H9 (cell line): ENCODE measurements at regions not wholly inside any gene's neighbourhood (a gene's known extent, or its start where the extent isn't known, plus 50 kb on each side); places are given as distances from the start of the nearest gene placed in this dataset.

ENCODE experiments used
- DNase-seq: peaks from one replicate; pipeline ENCODE4 v3.0.0-alpha.2; 2017
- H2AFZ ChIP-seq: one replicate; pipeline ENCODE4 v1.6.1; 2013; ENCODE audit warnings: mild to moderate bottlenecking, low read length, control low read depth, moderate library complexity
- H2AK5ac ChIP-seq: 2 replicates; pipeline ENCODE4 v1.6.1; 2013; ENCODE audit warnings: low read length, control low read depth, mixed read lengths; ENCODE audit not compliant: insufficient read length
- H2BK120ac ChIP-seq: one replicate; pipeline ENCODE4 v1.6.1; 2013; ENCODE audit warnings: low read depth, mild to moderate bottlenecking, low read length, control low read depth, inconsistent platforms; ENCODE audit not compliant: poor library complexity, severe bottlenecking
- H2BK12ac ChIP-seq: 2 replicates; pipeline ENCODE4 v1.6.1; 2013; ENCODE audit warnings: low read length, control low read depth, mixed read lengths, low read depth; ENCODE audit not compliant: insufficient read length
- H2BK15ac ChIP-seq: 2 replicates; pipeline ENCODE4 v1.6.1; 2013; ENCODE audit warnings: low read depth, low read length, control low read depth
- H2BK20ac ChIP-seq: one replicate; pipeline ENCODE4 v1.6.1; 2013; ENCODE audit warnings: low read depth, mild to moderate bottlenecking, low read length, control low read depth, inconsistent platforms; ENCODE audit not compliant: poor library complexity, severe bottlenecking
- H2BK5ac ChIP-seq: 2 replicates; pipeline ENCODE4 v1.6.1; 2013; ENCODE audit warnings: low read length, control low read depth, mixed read lengths; ENCODE audit not compliant: insufficient read length
- H3K14ac ChIP-seq: 2 replicates; pipeline ENCODE4 v1.6.1; 2013; ENCODE audit warnings: low read length, control low read depth; ENCODE audit not compliant: insufficient read depth
- H3K18ac ChIP-seq: 2 replicates; pipeline ENCODE4 v1.6.1; 2013; ENCODE audit warnings: low read depth, mild to moderate bottlenecking, mixed read lengths, low read length, control low read depth; ENCODE audit not compliant: insufficient read length
- H3K23ac ChIP-seq: 2 replicates; pipeline ENCODE4 v1.6.1; 2013; ENCODE audit warnings: low read length, control low read depth, mixed read lengths, low read depth; ENCODE audit not compliant: insufficient read length
- H3K23me2 ChIP-seq: 2 replicates; pipeline ENCODE4 v1.6.1; 2013; ENCODE audit warnings: low read depth, mild to moderate bottlenecking, mixed read lengths, low read length, control low read depth; ENCODE audit not compliant: insufficient read length, poor library complexity, severe bottlenecking
- H3K27ac ChIP-seq: 2 replicates; pipeline ENCODE4 v1.5.1; 2013; ENCODE audit warnings: low read length, control low read depth, mixed read lengths, low read depth; ENCODE audit not compliant: insufficient read length
- H3K27me3 ChIP-seq: 2 replicates; pipeline ENCODE4 v1.6.1; 2013; ENCODE audit warnings: low read length, control low read depth, inconsistent platforms; ENCODE audit not compliant: insufficient read depth
- H3K4ac ChIP-seq: 2 replicates; pipeline ENCODE4 v1.6.1; 2013; ENCODE audit warnings: low read depth, mild to moderate bottlenecking, control low read depth, inconsistent platforms, low read length, moderate library complexity
- H3K4me1 ChIP-seq: 2 replicates; pipeline ENCODE4 v1.6.1; 2013; ENCODE audit warnings: low read length, control low read depth, inconsistent platforms; ENCODE audit not compliant: insufficient read depth
- H3K4me2 ChIP-seq: 2 replicates; pipeline ENCODE4 v1.6.1; 2013; ENCODE audit warnings: low read length, control low read depth, mixed read lengths; ENCODE audit not compliant: insufficient read length, insufficient read depth
- H3K56ac ChIP-seq: 2 replicates; pipeline ENCODE4 v1.6.1; 2013; ENCODE audit warnings: low read depth, mild to moderate bottlenecking, mixed read lengths, low read length, control low read depth; ENCODE audit not compliant: insufficient read length
- H3K79me1 ChIP-seq: 2 replicates; pipeline ENCODE4 v1.6.1; 2013; ENCODE audit warnings: low read depth, mild to moderate bottlenecking, moderate library complexity, low read length, control low read depth, inconsistent platforms; ENCODE audit not compliant: insufficient read depth, poor library complexity, severe bottlenecking
- H3K79me2 ChIP-seq: 2 replicates; pipeline ENCODE4 v1.6.1; 2013; ENCODE audit warnings: low read length, control low read depth, inconsistent platforms; ENCODE audit not compliant: insufficient read depth
- H3K9ac ChIP-seq: 2 replicates; pipeline ENCODE4 v1.6.1; 2013; ENCODE audit warnings: low read length, control low read depth, mixed read lengths; ENCODE audit not compliant: insufficient read length; ENCODE audit errors: extremely low read depth
- H3K9me3 ChIP-seq: one replicate; pipeline ENCODE4 v1.6.1; 2013; ENCODE audit warnings: low read depth, low read length, inconsistent platforms; ENCODE audit not compliant: control insufficient read depth
- H3T11ph ChIP-seq: one replicate; pipeline ENCODE4 v1.6.1; 2013; ENCODE audit warnings: mild to moderate bottlenecking, low read length, control low read depth, inconsistent platforms
- H4K20me1 ChIP-seq: one replicate; pipeline ENCODE4 v1.6.1; 2013; ENCODE audit not compliant: control insufficient read depth, insufficient read length, insufficient read depth
- H4K5ac ChIP-seq: 2 replicates; pipeline ENCODE4 v1.6.1; 2013; ENCODE audit warnings: low read depth, mild to moderate bottlenecking, mixed read lengths, low read length, control low read depth; ENCODE audit not compliant: insufficient read length
- H4K8ac ChIP-seq: replicated peaks from 2 replicates; pipeline ENCODE4 v1.6.1; 2013; ENCODE audit warnings: low read length, control low read depth, mixed read lengths, low read depth; ENCODE audit not compliant: insufficient read length
- H4K91ac ChIP-seq: 2 replicates; pipeline ENCODE4 v1.6.1; 2013; ENCODE audit warnings: low read depth, mild to moderate bottlenecking, moderate library complexity, mixed read lengths, low read length, control low read depth; ENCODE audit not compliant: insufficient read length
- H3K27ac Mint-ChIP-seq, 3 experiments: 2 replicates in 2 of 3; 3 replicates in 1 of 3; pipeline ENCODE4 v1.8.0; 2020 to 2021; ENCODE audit warnings: mixed read lengths in 3 of 3, mild to moderate bottlenecking in 1 of 3, moderate library complexity in 1 of 3
- H3K27me3 Mint-ChIP-seq: 2 replicates; pipeline ENCODE4 v1.8.0; 2021; ENCODE audit warnings: low read depth, mild to moderate bottlenecking, moderate library complexity, mixed read lengths
- H3K36me3 Mint-ChIP-seq, 3 experiments: 2 replicates in 2 of 3; 3 replicates in 1 of 3; pipeline ENCODE4 v1.8.0; 2020 to 2021; ENCODE audit warnings: low read depth in 3 of 3, mixed read lengths in 3 of 3; ENCODE audit not compliant: insufficient read depth in 1 of 3
- H3K4me1 Mint-ChIP-seq, 2 experiments: 2 replicates each; pipeline ENCODE4 v1.8.0; 2020; ENCODE audit warnings: mixed read lengths in 2 of 2
- H3K4me3 Mint-ChIP-seq, 2 experiments: 2 replicates in 1 of 2; 3 replicates in 1 of 2; pipeline ENCODE4 v1.8.0; 2020 to 2021; ENCODE audit warnings: mild to moderate bottlenecking in 2 of 2, mixed read lengths in 2 of 2, moderate library complexity in 1 of 2
- H3K9me3 Mint-ChIP-seq, 2 experiments: 2 replicates in 1 of 2; 3 replicates in 1 of 2; pipeline ENCODE4 v1.8.0; 2020; ENCODE audit warnings: mild to moderate bottlenecking in 2 of 2, mixed read lengths in 2 of 2, moderate library complexity in 1 of 2
- CTCF ChIP-seq: fragments of 200-600 bp; sonication (generic); conservative IDR thresholded peaks from 3 replicates; pipeline ENCODE4 v1.8.0; 2021; ENCODE audit warnings: antibody characterized with exemption, mild to moderate bottlenecking
- WGBS: extraction: QIAGEN DNeasy Blood & Tissue Kit; methylation state at CpG from one replicate; pipeline ENCODE4 v1.1.7; 2013; ENCODE audit warnings: missing lambda C conversion rate, low lambda C conversion rate, mixed read lengths; ENCODE audit not compliant: insufficient read length; ENCODE audit errors: extremely low coverage; 5-methylcytosine and 5-hydroxymethylcytosine counted together

GRCh38 chr13:40406405-40407120, 259.9 kb downstream of the FOXO1 start:
- Histone ChIP-seq H3K79me1 (no peaks in the 10 kb centered on the region), H2AK5ac (no peak overlapping the region), H4K91ac (no peak overlapping the region), H2BK20ac (no peak overlapping the region), H3K9ac (no peak overlapping the region), H3K23me2 (no peaks in the 10 kb centered on the region), H2BK12ac (no peak overlapping the region), H2AFZ (no peak overlapping the region), H4K8ac (no peak overlapping the region), H3K4me1 (no peaks in the 10 kb centered on the region; the same call in 1 of the 2 replicates), H3T11ph (no peak overlapping the region), H4K20me1 (no peaks in the 10 kb centered on the region), H4K5ac (no peak overlapping the region), H2BK5ac (no peak overlapping the region), H3K18ac (no peak overlapping the region), H3K9me3 (no peaks in the 10 kb centered on the region), H3K79me2 (0 out of 2 replicates have a peak, but pooled peaks cover 2% of the 10 kb centered on the region), H3K27me3 (no peaks in the 10 kb centered on the region), H3K27ac (no peak overlapping the region), H3K4me2 (no peak overlapping the region), H3K4ac (no peak overlapping the region), H3K23ac (no peak overlapping the region), H3K14ac (no peak overlapping the region), H2BK120ac (no peak overlapping the region), H3K56ac (no peak overlapping the region), H2BK15ac (no peak overlapping the region)
- DNase-seq, result no peak
- WGBS, result no CpG with 5 or more reads among the region's 6 CpGs
- Mint-ChIP-seq H3K36me3 (no peaks in the 10 kb centered on the region), H3K9me3 (peaks cover 0 to 5% of the 10 kb centered on the region in 2 experiments; a peak in 2 of 5 replicates), H3K27ac (no peak overlapping the region), H3K4me3 (no peak overlapping the region), H3K27me3 (no peaks in the 10 kb centered on the region; the same call in 1 of the 2 replicates), H3K4me1 (peaks cover 15 to 17% of the 10 kb centered on the region in 2 experiments)
- no peak for TF ChIP-seq CTCF
